Activated CD8-positive, alpha-beta memory T cell treated with anti-CD3 and anti-CD28 coated beads for 36 hours (primary cell): ENCODE measurements at regions not wholly inside any gene's neighbourhood (a gene's known extent, or its start where the extent isn't known, plus 50 kb on each side); places are given as distances from the start of the nearest gene placed in this dataset.

ENCODE experiments used
- CTCF ChIA-PET: fragments of 350-600 bp; sonication (Branson Sonifier 250); formaldehyde crosslinking; loops from one replicate; lab custom pipeline; 2021; ENCODE audit warnings: antibody characterized with exemption; lab: Charles Lee
- POLR2A ChIA-PET: fragments of 350-600 bp; sonication (Branson Sonifier 250); formaldehyde crosslinking; loops from one replicate; lab custom pipeline; 2021; ENCODE audit warnings: antibody characterized with exemption; lab: Charles Lee

DNA sequence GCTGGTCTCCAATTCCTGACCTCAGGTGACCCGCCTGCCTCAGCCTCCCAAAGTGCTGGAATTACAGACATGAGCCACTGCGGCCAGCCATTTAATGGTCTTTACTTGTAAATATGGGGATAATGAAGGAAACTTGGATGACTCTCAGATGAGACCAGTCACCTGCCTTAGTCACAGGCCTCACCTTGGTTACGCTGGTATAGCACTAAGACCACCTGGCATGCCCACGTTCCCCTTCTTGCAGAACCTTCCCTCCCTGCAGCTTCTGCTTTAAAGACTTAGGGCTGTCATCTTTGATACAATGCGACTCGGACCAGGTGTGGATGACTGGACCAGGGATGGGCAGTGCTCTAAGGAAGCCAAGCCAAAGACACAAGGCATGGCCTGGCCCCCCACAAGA lies 629.9 kb downstream of the CCDC171 start:
- POLR2A ChIA-PET, result no interaction called here
- CTCF ChIA-PET, result no interaction called here

DNA sequence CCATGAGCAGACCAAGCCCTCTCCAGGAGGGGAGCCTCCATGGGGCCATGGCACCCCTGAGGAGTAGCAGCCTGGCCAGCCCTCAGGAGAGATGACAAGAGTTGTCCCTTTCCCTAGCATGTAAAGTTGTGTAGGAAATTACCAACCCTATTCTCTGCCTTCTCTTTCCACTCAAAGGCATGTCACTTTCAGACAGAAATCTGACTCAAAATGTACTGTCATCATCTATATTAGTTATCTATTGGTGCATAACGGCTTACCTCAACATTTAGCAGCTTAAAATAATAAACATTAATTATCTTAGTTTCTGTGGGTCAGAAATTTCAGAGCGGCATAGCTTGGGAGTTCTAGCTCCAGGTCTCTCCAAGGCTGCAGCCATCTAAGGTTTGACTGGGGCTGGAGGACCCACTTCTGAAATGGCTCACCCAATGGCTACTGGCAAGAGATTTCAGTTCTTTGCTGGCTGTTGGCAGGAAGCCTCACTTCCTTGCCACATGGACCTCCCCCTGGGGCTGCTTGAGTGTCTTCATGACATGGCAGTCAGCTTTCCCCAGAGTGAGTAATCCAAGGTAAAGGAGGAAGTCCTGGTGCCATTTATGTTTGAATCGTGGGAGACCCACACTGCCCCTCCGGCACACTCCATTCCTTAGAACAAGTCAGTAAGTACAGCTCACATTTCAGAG lies 632.3 kb downstream of the CCDC171 start:
- ChIA-PET POLR2A (no interaction called here), CTCF (no interaction called here)

DNA sequence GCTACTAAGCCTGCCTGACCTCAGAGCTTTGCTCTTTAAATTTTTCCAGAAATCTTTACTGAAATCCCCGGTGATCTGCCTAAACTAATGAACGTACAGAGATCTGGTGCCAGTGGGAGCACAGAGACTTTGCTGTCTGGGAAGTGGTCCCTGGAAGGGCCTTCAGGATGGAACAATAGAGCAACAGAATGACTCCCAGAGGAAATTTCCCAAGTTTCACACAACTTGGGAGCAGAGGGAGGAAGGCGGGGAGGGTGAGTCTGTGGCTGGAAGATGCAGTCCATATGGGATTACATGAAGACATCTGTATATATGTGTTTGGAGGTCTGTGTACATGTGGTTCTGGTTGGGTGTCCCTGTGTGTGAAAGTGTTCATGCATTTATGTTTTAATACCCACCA lies 638.3 kb downstream of the CCDC171 start:
- CTCF ChIA-PET, result no interaction called here
- POLR2A ChIA-PET, result no interaction called here

GRCh38 chr9:16191691-16192402 lies 639.0 kb downstream of the CCDC171 start:
- CTCF ChIA-PET, result no interaction called here
- POLR2A ChIA-PET, result no interaction called here

DNA sequence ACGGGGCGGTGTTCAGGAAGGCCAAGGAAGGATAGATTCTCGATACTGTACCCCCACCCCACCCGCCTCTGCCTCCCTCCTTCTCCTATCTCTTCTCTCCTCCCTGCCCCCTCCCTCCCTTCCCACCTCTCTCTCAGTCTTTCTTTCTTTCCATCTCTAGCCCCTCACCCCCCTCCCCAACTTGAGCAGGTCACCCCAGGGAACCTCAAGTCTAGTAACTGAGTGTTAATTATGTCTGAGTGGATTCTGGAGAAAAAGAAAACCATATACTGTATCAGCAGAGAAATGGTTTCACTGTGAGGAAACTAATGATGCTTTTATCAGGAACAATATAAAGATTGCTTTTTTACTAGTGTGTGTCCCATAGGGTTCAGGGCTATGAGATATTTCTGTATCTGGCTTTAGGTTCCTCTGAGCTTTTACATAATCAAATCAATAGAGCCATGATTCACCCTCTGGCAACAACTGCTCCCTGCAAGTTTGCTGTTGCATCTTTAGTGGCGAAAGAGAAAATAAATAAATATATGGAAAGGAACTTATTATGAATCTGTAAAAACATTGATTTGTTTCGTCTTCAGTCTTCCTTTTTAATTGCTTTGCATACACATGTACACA lies 639.7 kb downstream of the CCDC171 start:
- ChIA-PET CTCF (no interaction called here), POLR2A (no interaction called here)

GRCh38 chr9:16193066-16193465 lies 640.2 kb downstream of the CCDC171 start:
- POLR2A ChIA-PET, result no interaction called here
- CTCF ChIA-PET, result no interaction called here

DNA sequence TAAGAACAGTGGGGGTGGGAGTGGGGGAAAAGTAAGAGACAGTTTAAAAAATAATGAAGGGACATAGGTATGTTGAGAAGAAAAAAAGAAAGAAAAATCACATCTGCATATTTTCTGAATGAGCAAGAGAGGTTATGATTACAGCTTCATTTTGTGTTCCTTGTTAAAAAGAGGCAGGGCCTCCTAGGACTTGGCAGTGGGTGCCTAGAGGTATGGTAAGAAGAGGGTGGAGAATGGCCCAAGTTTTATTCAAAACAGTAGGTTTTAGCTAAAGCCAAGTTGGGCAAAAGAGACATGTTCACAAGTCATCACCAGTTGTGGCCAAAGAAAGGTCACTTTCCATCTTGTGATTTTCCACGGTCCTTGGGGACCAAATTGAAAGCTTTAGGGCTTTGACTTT lies 643.4 kb downstream of the CCDC171 start:
- ChIA-PET POLR2A (no interaction called here), CTCF (no interaction called here)

- CTCF ChIA-PET, result no interaction called here
- POLR2A ChIA-PET, result no interaction called here
Measured at GRCh38 chr9:16197578-16198370, 644.9 kb downstream of the CCDC171 start.

GRCh38 chr9:16198996-16199395 lies 646.2 kb downstream of the CCDC171 start:
- CTCF ChIA-PET, result no interaction called here
- POLR2A ChIA-PET, result no interaction called here

DNA sequence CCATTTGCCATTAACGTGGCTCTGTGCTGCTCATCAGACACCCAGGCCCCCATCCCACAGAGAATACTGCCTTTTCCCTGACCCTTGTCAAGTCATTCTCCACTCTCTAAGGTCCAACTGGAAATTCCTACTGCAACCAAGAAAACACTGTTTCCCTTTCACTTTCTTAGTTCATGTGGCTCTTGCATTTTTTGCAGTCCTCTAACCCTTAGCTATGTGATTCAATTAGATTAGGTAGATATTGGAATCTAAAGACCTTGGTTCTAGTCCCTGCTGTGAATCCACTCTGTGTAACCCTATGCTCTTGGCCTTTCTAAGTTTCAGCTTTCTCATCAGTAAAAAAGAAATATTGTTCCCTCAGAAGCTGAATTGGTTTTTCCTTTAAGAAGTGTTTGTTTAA lies 649.4 kb downstream of the CCDC171 start:
- CTCF ChIA-PET, result no interaction called here
- POLR2A ChIA-PET, result no interaction called here

DNA sequence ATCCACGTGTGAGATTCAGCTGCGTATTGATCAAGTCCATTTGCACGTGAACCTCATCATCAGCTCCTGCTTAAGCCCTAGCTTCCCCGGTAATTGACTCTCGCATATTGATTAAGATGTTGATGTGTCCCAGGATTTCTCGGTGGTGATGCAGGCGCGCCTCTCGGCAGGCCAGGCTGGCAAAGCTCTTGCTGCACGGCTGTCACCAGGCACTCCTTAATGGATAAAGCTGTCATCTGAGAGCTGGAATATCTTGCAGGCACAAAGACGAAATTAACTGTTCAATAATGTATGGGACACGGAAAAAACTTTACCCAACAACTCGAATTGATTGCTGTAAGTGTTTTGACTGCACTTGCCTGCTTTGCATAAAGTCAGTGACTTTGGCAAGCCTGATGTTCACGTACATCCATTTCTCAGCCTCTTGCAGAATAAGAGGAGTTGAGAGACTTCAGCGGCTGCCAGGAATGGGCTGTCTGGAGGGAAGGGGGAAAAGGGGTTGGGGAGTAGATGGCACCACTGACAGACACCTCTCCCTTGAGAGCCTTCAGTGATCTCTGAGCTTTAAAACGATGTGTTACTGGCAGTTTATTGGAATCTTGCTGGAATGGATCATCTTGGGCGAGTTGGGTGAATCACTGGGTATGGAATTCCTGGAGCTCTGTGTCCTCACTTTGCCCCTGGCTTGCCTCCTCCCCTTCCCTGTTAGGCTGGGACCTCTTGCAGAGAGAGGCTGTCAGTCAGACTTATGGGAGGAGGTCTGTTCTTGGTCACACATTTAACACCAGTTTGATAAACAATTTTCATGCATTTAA lies 650.3 kb downstream of the CCDC171 start:
- CTCF ChIA-PET, result no interaction called here
- POLR2A ChIA-PET, result no interaction called here

DNA sequence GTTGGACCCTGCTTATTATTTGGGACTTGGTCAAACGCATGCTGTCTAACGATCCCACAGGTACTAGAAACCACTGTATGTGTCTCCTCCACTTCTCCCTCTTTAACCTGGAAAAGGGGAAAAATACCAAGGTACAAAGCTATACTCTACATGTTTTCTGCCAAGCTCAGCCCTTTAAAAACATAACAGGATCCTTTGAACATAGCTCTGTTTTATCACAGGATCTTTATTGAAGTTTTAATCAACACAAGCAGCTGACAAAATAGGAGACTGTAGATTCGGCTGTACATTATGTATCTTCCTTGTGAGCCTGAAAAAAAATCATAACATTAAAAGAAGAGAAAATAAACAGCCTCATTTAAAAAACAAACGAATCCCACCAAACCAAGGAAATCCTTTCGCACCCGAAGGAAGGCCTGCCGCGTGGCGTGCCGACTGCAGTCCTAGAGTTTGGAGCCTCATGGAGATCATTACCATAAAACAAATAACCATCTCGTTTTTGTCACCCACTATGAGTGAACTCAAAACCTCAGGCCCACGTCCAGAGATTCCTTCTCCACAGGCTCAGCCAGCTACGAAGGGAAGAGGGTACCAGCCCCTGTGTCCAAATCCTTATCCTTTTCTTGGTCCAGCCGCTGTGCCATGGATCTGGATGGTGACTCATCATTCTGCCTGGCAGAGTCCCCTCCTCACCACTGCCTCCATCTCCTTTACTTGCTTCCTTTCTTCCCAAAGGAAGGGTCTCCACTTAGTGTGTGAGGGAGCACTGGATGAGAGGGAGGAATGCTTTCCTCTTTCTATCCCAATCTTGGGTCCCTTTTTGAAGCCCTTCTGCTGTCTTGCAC lies 651.1 kb downstream of the CCDC171 start:
- ChIA-PET POLR2A (no interaction called here), CTCF (no interaction called here)

GRCh38 chr9:16205455-16205854 lies 652.6 kb downstream of the CCDC171 start:
- CTCF ChIA-PET, result no interaction called here

GRCh38 chr9:16206518-16206917 lies 653.7 kb downstream of the CCDC171 start:
- POLR2A ChIA-PET, result no interaction called here
- CTCF ChIA-PET, result no interaction called here

More at GRCh38 chr9:16205455-16205854, 652.6 kb downstream of the CCDC171 start:
- POLR2A ChIA-PET, result no interaction called here

DNA sequence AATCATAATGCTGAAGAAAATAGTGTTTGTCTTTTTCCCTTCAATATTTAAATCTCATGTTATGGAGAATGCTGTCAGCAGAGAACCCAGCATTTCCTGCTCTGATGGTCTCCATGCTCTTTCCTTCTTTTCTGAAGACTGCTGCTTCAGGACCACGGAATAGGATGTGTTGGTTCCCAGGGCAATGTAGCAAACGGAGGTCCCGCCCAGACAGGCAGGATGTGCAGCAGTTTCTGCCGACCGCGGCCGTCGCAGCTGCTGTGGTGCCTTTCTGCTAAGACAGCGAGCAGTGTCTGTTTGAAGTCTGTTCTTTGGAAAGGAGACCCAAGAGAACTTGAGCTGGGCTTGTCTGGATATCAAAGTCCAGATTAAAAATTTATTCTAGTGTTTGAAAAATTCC lies 654.3 kb downstream of the CCDC171 start:
- POLR2A ChIA-PET, result no interaction called here
- CTCF ChIA-PET, result no interaction called here

- POLR2A ChIA-PET, result no interaction called here
- CTCF ChIA-PET, result no interaction called here
Measured at GRCh38 chr9:16210440-16210839, 657.6 kb downstream of the CCDC171 start.

DNA sequence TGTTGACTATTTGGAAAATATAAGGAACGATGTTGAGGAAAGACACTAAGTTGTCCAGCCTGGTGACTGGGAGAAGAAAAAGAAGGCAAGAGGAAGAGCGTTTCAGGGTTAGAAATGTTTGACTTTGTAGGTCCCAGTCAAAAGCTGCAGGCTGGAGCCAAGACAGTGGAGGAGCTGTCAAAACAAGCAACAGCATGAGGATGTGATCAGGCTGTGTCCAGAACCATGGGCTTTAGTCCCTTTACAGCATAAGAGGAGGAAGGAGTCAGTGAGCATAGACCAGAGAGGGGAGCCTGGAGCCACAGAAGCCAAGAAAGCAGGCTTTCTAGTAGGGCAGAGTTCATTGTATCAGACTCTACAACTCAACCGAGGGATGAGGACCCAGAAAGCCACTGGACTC lies 658.5 kb downstream of the BNC2 start:
- CTCF ChIA-PET, result no interaction called here
- POLR2A ChIA-PET, result no interaction called here

DNA sequence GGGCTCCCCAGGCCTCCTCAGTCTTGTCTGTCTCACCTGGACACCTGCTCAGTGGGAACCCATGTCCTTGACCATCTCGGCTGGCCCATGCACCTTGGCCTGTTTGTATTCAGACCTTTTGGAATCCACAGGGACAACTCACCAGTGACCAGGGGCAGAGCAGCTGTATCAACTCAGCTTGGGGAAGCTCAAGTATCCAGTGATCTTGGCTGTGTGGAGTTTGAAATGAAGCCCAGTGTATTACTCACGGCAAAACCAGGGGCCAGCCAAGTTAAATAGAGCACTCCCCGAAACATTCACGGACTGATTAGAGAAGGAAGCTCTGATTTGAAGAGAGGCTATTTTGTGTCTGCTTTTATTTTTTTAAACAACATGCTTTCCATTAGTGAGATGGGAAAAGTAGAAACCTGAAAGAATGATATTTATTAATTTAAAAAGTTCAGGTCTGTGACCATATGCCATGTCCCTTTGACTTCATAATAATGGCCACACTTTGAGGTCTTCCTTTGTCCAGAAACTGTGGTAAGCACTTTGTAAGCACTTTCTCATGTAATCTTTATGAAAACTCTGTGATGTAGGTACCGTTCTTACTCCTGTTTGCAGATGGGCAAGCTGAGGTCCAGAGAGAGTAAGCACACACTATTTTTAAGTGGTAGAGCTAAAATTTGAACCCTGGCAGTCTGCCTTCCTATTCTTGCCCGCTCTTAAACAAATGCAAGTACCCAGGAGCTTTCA lies 656.5 kb downstream of the BNC2 start:
- POLR2A ChIA-PET, result no interaction called here
- CTCF ChIA-PET, result interaction anchor here (0.7 kb wide), 1 partner anchor 666 kb away, joined by 3 read pairs; no protein-coding TSS in a partner anchor
